SU-DHL-6 (cell line): ENCODE measurements at regions not wholly inside any gene's neighbourhood (a gene's known extent, or its start where the extent isn't known, plus 50 kb on each side); places are given as distances from the start of the nearest gene placed in this dataset.

ENCODE experiments used
- EZH2phosphoT487 ChIP-seq: fragments of 200-600 bp; sonication (generic), shearing (Covaris generic); conservative IDR thresholded peaks from 2 replicates; pipeline ENCODE4 v1.6.1; 2018; ENCODE audit warnings: mild to moderate bottlenecking, antibody characterized with exemption, low read length, moderate library complexity, mixed read lengths
- TF ChIP-seq, protein P1 (sequence below): fragments of 200-600 bp; sonication (generic); IDR thresholded peaks from one replicate; pipeline ENCODE4 v1.5.1; 2017; ENCODE audit warnings: antibody characterized with exemption, mild to moderate bottlenecking, low read length, moderate library complexity; ENCODE audit not compliant: insufficient read depth, poor library complexity, severe bottlenecking

DNA sequence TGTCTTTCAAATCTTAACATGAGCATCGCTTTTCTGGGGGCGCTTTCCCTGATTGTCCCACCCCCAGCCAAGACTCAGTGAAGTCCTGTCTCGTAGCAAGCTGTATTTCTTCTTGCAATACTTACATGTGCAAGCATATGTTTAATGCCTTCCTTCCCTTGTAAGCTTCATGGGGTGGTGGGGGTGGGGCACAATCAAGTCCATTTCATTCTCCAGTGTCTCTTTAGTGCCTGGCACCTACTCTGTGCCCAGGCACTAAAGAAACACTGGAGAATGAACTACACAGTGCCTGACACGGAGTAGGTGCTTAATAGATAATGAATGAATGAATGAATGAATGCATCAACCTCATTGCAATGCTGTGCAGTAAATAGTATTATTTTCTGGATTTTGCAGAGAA lies 143.1 kb downstream of the PLPP3 start:
- TF ChIP-seq, protein P1, sequence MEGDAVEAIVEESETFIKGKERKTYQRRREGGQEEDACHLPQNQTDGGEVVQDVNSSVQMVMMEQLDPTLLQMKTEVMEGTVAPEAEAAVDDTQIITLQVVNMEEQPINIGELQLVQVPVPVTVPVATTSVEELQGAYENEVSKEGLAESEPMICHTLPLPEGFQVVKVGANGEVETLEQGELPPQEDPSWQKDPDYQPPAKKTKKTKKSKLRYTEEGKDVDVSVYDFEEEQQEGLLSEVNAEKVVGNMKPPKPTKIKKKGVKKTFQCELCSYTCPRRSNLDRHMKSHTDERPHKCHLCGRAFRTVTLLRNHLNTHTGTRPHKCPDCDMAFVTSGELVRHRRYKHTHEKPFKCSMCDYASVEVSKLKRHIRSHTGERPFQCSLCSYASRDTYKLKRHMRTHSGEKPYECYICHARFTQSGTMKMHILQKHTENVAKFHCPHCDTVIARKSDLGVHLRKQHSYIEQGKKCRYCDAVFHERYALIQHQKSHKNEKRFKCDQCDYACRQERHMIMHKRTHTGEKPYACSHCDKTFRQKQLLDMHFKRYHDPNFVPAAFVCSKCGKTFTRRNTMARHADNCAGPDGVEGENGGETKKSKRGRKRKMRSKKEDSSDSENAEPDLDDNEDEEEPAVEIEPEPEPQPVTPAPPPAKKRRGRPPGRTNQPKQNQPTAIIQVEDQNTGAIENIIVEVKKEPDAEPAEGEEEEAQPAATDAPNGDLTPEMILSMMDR = no peak
- TF ChIP-seq EZH2phosphoT487 = no peak
